NCI-H146 (cell line): ENCODE measurements at regions not wholly inside any gene's neighbourhood (a gene's known extent, or its start where the extent isn't known, plus 50 kb on each side); places are given as distances from the start of the nearest gene placed in this dataset.
"Not testable (repeated sequence)": the region's sequence is repeated elsewhere in the genome, so short reads cannot be mapped to it uniquely, and the experiment has no call there.

Source experiments
- DNase-seq: peaks from one replicate; lab custom pipeline; 2025; lab: John Stamatoyannopoulos, UW

- not testable (repeated sequence) for DNase-seq
These were observed 123.9 kb downstream of the MREG start for GRCh38 chr2:215889240-215889969.

DNA sequence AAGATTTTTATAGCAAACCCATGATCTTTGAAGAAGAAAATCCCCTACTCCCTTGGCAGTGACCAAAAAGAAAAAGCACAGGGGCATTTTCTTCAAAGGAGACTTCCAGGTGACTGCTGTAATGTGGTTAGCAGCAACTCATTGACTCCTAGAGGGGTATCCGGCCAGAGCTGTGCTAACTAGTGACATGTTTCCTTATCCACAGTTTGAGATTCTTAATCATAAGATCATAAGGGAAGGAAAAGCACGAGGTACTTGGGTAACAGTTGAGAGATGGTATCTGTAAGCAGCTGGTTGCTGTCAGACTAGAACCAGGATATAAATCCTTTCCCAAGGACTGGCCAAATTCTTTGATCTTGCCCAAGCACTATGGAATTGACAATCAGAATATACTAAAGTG is 124.7 kb downstream of the MREG start:
- no peak for DNase-seq

DNA sequence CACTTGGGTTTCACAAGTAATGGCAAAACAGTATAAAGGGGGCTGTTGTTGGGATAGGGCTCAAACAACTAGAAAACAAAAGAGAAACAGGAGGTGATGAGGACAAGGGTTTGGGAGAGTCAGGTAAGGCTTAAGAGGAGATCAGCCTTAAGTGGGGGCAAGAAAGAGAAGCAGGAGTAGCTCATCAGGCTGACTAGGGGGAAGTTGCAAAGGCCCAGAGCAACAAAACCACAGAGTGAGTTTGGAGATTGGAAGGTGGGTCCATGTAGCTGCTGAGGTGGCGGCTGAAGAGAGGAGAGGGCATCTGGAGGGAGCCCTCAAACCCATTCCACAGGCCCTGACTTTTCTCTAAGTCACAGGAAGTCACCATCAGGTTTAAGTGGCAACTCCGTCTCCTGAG is 126.0 kb downstream of the MREG start:
- DNase-seq, result no peak

GRCh38 chr2:215886022-215886421 is 127.3 kb downstream of the MREG start:
- no peak for DNase-seq

- no peak for DNase-seq
These were observed 127.8 kb downstream of the MREG start for GRCh38 chr2:215885536-215885935.

- DNase-seq, result no peak
These were observed 128.8 kb downstream of the MREG start for GRCh38 chr2:215884451-215885087.

GRCh38 chr2:215883799-215884198 is 129.6 kb downstream of the MREG start:
- no peak for DNase-seq

DNA sequence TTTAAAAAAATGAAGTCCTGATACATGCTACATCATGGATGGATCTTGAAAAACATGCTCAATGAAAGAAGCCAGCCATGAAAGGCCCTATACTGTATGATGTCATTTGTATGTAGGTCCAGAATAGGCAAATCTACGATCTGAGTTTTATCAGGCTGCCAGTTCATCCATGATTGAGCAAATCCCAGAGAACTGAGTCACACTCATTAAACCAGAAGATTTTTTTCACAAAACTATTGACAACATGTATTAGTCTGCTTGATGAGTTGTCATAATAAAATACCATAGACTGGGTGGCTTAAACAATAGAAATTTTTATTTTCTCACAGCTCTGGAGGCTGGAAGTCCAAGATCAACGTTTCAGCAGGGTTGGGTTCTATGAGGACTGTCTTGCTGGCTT is 130.7 kb downstream of the MREG start:
- no peak for DNase-seq

- no peak for DNase-seq
These were observed 131.8 kb downstream of the MREG start for GRCh38 chr2:215881582-215881981.

- DNase-seq, result peak; percentile 57
These were observed 132.4 kb downstream of the MREG start for GRCh38 chr2:215880970-215881369.

DNA sequence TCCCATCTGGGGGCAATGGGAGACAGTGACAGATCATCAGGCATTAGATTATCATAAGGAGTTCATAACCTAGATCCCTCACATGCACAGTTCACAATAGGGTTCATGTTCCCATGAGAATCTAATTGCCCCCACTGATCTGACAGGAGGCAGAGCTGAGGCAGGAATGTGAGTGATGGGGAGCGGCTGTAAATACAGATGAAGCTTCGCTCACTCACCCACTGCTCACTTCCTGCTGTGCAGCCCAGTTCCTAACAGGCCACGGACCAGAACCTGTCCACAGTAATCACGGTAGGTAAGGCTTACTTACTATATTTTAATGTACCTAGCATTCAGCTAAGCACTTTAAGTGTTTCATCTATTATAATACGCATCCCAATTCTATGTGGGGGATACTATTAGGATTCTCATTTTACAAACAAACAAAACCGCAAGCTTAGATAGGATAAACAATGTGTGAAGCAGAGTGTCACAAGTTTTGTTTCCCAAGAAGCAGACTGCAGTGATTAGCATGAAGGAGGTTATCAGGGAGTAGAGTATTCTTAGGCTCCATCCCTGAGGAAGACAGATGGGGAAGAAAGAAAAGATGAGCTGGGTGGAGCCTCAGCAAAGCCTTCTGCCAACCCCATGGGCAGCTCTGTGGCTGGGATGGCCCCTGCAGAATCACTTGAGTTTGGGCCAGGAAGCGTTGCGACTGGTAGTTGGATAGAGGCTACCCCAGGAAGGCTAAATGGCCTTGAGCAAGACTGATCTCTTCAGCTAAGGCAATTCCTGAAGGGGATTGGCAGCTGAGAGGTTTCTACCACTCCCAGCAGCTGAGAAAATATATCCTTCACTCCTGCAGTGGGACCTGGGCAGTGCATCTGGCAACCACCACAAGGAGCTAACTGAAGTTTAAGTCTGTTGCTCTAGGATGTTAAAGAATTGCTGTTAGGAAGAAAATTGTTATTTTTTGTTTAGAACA is 133.1 kb downstream of the MREG start:
- DNase-seq, result no peak

- DNase-seq, result no peak
These were observed 134.0 kb downstream of the MREG start for GRCh38 chr2:215879331-215879730.

DNA sequence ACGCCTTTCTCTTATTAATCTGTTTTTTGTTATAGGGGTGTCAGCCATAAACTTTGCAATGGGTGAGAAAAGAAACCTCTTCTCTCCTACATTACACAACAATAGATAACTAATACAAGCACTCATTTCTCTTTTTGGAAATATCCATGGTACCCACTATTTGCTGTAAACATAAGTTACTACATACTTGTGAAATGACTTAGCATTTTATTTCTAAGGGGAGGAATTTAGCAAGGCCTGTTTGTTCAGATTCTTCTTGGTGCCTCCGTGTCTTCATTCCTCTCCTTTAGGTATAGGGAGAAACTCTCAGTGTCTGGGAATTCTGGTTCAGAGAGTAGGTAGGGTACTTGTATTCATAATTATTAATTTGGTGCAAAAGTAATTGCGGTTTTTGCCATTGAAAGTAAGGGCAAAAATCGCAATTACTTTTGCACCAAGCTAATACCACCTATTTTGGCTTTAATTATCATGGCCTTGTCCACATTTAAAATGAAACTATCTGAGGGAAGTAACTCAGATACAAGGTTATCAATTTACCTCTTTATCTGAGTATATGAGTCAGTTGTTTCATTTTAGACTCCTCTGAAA is 134.8 kb downstream of the MREG start:
- no peak for DNase-seq

DNA sequence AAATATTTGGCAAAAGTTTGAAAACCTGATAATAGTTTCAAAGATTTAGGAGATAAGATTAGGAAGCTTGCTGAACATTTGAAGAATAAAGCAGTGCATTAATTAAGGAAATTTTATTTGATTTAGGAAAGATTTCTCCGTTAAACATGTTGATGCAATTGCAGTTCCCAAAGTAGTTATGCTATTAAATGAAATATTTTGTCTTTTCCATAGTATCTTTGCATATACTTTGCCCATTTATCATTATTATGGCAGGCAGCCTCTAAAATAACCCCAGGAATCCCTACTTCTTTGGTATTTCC is 136.5 kb downstream of the MREG start:
- DNase-seq, result no peak

DNA sequence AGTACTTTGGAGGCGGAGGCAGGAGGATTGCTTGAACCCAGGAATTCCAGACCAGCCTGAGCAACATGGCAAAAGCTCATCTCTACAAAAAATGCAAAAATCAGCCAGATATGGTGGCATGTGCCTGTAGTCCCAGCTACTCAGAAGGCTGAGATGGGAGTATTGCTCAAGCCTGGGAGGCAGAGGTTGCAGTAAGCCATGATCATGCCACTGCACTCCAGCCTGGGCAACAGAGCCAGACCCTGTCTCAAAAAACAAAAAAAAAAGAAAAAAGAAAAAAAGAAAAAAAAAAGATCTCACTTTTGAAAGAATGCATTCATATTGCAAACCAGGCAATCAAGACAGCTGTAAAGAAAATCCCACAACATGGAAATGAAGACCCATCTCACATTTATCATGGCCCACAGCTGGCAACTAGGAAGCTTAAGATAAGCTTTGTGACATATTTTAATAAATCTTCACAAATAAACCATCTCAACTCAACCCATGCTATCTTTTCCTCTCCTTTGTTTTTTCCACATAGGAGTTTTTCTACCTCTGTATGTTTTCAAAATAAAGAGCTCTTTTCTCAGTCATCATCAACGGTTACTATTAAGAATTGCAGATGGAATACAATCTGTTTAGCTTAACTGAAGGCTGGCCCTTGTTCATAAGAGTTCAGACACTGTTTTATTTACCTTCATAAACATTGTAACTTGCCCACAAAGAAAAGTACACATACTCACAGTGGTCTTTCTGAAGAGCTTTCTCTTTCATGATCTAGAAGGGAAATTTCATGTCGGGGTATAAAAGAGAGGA is 137.0 kb downstream of the MREG start:
- DNase-seq, result no peak

GRCh38 chr2:215874418-215874817 is 138.9 kb downstream of the MREG start:
- no peak for DNase-seq

GRCh38 chr2:215870986-215871385 is 142.4 kb downstream of the MREG start:
- no peak for DNase-seq

GRCh38 chr2:215870088-215870490 is 143.3 kb downstream of the MREG start:
- no peak for DNase-seq

GRCh38 chr2:215868846-215869543 is 144.4 kb downstream of the MREG start:
- no peak for DNase-seq

DNA sequence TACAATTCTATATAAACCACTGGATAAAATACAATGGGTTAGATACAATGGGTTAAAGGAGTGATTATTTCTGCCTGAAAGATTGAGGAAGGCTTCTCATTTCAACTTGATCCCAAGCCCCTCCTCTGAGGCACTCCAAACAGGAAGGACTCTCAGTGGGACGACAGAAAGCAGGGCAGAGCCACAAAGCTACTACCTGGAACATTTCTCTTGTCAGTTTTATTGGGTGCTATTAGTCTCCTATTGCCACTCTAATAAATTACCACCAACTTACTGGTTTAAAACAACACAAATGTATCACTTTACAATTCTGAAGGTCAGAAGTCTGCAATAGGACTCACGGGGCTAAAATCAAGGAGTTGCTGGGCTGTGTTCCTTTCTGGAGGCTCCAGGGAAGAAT is 146.7 kb downstream of the MREG start:
- DNase-seq, result no peak

GRCh38 chr2:215863687-215864086 is 149.7 kb downstream of the MREG start:
- no peak for DNase-seq
